ENCODE measurements at regions not wholly inside any gene's neighbourhood (a gene's known extent, or its start where the extent isn't known, plus 50 kb on each side); places are given as distances from the start of the nearest gene placed in this dataset.

GRCh38 chr10:121405953-121406352, 192.3 kb downstream of the FGFR2 start:
- DNase-seq: no peak

GRCh38 chr10:121406823-121407545, 191.3 kb downstream of the FGFR2 start:
- DNase-seq: no peak

DNA sequence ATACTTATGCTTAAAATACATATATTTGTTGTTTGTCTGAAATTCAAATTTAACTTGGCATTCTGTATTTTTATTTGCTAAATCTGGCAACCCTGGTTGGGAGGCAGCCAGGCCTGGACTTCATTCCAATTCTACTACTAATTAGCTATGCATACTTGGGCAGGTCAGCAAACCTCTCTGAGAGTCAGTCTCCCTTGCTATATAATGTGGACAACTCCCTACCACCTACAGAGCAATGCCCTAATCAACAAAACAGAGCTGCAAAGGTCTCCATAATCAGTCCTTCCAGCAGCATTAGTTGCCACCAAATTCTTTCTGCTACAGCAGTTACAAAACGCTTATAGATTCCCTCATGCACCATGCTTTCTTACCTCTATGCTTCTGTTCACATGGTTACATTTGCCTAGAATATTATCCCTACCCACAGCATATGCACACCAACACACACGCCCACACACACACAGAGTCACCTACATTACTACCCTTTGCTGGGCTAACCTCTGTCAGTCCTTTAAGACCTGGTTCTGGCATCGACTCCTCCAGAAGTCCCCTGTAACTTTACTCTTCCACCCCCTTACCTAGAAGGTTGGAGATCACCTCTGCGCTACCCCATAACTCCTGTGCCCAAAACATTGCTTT, 188.7 kb downstream of the FGFR2 start:
- no peak for DNase-seq

GRCh38 chr10:121411004-121411403, 187.2 kb downstream of the FGFR2 start:
- no peak for DNase-seq

- no peak for DNase-seq
These were observed 184.3 kb downstream of the FGFR2 start for GRCh38 chr10:121413951-121414350.

DNA sequence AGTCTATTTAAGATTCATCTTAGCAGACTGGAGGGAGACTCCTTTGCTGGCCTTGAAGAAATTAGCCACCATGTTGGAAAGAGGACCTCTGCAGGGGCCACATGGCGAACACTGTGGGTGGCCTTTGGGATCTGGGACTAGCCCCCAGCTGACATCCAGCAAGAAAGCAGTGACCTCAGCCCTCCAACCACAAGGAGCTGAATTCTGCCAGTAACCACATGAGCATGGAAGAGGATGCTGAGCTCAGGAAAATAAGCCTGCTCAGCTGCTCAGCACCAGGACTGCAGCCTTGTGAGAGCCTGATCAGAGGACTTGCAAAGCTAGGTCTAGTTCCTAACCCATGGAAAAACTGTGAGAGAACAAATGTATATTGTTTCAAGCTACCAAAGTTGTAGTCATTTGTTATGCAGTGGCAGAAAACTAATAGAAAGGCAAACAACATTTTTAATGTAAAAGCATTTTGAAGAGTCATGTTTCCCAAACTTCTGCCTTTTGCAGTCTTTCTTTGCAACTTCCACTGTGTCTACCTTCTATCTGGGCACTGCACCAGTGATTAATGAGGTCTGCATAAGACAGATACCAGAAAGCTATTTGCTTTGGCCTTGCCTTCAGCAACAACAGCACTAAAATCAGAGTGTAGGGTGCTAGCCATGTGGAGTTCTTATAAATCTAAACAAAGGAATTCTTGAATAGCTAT, 183.7 kb downstream of the FGFR2 start:
- DNase-seq: no peak

DNA sequence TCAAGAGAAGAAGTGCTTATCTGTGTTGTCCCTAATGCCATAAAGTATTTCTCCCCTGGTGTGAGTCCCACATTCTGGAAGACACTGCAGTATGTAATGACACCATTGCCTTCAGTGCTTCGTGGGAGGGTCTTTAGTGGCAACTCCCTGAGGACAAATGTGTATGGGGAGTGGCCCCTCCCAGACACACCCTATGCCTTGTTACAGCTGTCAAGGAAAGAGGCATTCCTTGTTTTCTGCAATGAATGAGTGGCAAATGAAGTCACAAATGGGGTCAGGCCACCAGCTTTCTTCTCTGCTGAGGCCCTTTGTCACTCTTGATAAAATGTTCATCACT, 183.2 kb downstream of the FGFR2 start:
- DNase-seq: no peak

DNA sequence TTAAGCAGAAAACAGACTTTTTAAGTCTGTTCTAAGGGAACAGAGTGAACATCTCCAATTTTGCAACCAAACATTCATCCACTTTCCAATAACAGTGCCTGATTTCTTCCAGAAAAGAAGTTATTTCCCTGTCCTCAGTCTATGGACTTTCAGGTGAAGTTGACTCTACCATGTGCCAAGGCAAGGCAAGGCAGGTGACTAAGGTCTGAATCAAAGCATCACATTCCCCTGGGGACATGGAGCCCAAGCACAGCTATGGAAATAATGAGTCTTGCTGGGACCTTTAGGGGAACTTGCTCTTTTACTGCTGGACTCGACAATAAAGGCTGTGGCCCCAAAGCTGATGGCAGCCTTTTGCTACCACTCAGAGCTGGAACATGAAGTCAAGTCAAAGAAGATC, 182.2 kb downstream of the FGFR2 start:
- DNase-seq: no peak

- DNase-seq: no peak
These were observed 180.9 kb downstream of the FGFR2 start for GRCh38 chr10:121417298-121417697.

GRCh38 chr10:121418126-121418777, 180.0 kb downstream of the FGFR2 start:
- no peak for DNase-seq

DNA sequence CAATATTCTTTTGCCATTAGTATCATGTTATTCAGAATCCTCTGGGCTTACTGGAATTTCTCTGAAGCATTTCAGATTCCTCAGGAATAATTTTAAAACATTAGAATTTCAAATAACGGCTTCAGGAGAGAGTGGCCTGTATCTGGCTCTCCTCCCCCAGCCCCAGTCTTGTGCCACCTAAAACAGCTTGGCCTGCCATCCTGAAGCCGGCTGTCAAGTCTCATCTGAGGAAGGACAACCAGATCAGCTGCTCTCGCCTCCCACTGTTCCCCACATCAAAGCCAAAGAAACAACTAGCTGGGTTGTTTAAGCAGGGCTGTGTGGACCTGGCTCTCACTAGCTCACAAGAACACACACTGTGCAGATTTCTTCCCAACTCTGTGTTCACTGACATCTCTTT, 178.2 kb downstream of the FGFR2 start:
- no peak for DNase-seq

- DNase-seq: no peak
These were observed 176.1 kb downstream of the FGFR2 start for GRCh38 chr10:121422096-121422495.

DNA sequence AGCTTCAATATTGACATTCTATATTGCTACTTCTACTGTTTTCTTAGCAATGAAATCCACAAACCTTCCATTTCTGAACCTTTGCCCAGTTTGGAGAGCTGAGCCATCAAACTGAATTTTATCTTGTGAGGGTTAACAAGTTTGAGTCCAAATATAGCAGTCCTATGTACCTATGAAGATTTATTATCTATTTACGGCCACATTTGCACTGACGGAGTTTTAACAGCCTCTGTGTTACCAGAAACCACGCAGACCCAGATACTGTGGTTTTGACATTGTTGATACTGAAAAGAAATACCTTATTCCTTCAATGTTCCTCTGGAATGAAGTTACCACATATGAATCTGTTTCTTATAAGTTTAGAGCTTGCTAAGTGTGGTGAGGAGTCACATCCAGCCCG, 172.6 kb downstream of the FGFR2 start:
- no peak for DNase-seq

- no peak for DNase-seq
These were observed 171.9 kb downstream of the FGFR2 start for GRCh38 chr10:121426307-121426706.

All from NCI-H2029 treated with DMSO at 0.1 percent for 48 hours (cell line).